ENCODE measurements at regions not wholly inside any gene's neighbourhood (a gene's known extent, or its start where the extent isn't known, plus 50 kb on each side); places are given as distances from the start of the nearest gene placed in this dataset.

GRCh38 chr20:60725311-60725906 is 526.7 kb upstream of the CDH4 start:
- no peak for FAIRE-seq

DNA sequence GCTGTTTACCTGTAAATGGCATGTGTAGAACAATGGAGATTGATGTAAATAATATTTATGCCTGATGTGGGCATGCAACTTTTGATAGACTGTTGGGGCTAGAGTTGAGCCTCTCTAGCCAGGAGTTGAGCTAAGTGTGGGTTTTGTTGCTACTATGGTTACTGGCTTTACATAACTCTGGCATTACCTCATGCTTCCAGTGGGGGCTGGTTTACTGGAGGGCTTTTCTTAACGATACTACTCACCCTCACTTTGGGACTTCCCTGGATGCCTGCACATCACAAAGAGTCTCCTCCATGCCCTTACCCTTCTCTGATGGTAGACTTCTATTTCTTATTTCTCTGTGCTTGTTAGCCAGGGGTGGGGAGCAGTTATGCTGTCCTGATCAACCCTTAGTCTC is 524.6 kb upstream of the CDH4 start:
- FAIRE-seq = no peak

DNA sequence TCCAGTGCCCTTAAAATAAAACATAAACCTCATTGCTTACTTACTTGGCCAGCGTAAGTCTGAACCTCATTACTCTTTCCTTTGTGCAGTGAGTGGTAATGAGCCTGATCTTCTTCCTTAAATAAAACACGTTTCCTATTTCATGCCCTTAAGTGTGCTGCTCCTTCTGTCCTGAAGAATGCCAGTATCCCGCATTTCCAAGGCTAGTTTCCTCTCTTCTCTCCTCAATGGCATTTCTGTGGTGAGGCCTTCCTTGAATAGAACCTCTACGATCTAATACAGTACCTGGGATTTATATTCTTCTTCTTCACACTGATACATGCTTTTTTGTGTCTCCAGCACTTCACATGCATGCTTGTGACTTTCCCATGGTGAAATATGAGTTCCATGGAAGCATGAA is 523.4 kb upstream of the CDH4 start:
- FAIRE-seq = no peak

GRCh38 chr20:60729135-60729900 is 522.7 kb upstream of the CDH4 start:
- no peak for FAIRE-seq

GRCh38 chr20:60732322-60732721 is 519.7 kb upstream of the CDH4 start:
- no peak for FAIRE-seq

DNA sequence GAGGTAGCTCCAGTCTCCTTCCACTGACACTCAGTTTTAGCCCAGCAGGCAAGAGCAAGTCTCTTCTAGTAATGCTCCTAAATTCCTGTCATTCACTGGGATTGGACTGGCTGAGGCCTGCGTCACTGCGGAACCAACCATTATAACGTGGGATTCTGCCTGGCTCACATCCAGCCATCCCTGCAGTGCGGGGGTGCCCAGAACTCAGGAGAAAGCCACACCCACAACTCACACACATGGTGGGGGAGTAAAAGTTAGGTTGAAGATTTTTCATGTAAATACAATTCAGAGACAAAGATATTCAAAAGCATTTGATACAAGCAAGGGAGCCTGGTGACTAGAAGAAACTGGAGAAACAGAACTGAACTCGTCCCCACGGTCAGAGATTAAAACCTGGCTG is 504.0 kb upstream of the CDH4 start:
- no peak for FAIRE-seq

GRCh38 chr20:60749804-60750602 is 502.1 kb upstream of the CDH4 start:
- no peak for FAIRE-seq

- no peak for FAIRE-seq
Observed at GRCh38 chr20:60750909-60751308, 501.2 kb upstream of the CDH4 start.

DNA sequence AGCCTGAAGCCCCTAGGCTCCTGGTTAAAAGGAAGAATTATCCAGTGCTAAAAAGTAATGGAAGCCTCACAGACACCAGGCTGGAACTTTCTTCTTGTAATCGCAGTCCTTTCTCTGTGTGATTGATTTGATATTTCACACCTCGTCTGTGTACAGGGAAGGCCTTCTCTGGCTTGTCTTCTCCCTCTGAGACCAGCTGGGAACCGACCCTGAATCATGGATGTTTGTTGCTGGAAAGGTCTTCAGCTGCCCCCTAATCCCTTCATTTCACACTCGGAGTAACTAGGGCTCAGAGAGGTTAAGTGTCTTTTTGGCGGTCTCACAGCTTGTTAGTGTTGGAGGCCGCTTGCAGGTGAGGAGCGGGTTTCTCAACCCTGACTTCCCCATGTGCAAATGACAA is 500.2 kb upstream of the CDH4 start:
- no peak for FAIRE-seq

GRCh38 chr20:60752741-60753420 is 499.2 kb upstream of the CDH4 start:
- FAIRE-seq = no peak

DNA sequence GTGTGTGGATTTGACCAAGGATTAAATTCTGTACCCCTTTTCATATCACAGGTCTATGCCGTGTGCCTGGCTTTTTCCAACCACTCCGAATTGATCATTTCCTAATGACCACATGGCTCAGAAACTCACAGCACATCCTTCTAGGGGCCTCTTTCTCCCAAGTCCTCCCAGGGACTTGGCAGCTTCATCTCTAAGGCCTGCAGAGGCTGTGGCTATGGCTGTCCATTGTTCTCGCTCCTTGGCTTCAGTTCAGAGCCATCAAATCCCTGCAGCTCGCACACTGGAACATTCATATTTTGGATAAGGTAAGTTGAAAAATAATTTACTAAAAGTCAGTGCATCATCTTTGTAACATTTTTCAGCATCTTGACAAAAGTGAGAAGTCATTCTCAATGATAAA is 497.2 kb upstream of the CDH4 start:
- no peak for FAIRE-seq

DNA sequence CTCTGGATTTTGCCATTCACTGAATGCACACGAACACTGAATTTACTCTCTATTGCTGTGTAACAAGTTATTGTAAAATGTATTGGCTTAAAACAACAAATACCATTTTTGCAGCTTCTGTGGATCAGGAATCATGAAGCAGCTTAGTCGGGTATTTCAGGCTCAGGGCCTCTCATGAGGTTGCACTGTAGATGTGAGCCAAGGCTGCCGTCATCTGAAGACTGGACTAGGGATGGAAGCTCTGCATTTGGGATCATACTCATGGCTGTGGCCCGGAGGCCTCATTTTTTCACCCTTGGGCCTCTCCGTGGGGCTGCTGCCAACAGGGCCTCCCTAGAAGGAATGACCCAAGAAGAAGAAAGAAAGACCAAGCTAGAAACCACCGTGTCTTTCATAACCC is 492.4 kb upstream of the CDH4 start:
- FAIRE-seq = no peak

DNA sequence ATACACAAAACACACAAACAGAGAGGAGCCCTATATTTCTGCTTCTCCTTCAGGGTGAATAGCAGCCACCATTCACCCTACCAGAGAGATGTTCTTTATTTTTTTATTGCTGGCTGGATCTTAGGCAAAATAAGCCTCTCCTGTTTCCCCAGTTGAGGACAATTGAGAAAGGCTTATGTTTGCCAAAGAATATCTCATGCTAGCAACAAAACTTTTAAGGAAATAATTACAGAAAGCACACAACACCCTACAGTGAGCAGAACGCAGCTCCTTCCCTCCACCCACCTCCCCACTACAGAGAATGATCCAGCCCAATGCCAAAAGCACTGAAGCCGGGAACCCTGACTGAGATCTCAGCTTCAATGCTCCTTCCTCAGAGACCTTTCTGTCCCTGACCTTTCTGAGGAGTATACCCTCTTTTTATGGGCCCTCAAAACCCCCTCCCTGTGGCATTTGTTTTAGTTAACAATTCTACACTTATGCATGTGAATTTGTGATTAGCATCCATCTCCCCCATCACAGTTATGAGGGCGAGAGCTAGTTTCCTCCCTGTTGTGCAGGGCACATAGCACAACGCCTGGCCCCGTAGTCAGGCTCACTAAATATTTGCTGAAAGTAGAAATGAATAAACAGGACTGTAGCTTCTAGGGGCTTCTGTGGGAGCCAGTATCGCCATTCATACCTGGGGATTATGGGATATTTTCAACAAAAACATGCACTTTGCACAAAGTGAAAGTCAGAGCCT is 491.6 kb upstream of the CDH4 start:
- FAIRE-seq = no peak

- no peak for FAIRE-seq
Observed at GRCh38 chr20:60761056-60761455, 491.0 kb upstream of the CDH4 start.

- FAIRE-seq = no peak
Observed at GRCh38 chr20:60762386-60762785, 489.7 kb upstream of the CDH4 start.

DNA sequence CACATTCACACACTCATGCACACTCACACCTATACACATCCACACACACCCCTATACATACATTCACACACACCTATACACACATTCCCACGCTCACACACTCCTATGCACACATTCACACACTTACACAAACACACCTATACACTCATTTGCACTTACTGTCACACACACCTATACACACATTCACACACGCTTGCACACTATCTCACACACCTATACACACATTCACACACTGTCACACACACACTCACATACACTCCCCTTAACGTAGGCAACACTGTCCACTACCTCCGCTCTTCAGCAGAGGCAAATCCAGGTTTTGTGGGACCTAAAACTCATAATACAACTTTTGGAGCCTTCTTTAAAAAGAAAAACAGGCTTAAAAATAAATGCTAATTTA is 487.7 kb upstream of the CDH4 start:
- no peak for FAIRE-seq

- no peak for FAIRE-seq
Observed at GRCh38 chr20:60764771-60765170, 487.3 kb upstream of the CDH4 start.

DNA sequence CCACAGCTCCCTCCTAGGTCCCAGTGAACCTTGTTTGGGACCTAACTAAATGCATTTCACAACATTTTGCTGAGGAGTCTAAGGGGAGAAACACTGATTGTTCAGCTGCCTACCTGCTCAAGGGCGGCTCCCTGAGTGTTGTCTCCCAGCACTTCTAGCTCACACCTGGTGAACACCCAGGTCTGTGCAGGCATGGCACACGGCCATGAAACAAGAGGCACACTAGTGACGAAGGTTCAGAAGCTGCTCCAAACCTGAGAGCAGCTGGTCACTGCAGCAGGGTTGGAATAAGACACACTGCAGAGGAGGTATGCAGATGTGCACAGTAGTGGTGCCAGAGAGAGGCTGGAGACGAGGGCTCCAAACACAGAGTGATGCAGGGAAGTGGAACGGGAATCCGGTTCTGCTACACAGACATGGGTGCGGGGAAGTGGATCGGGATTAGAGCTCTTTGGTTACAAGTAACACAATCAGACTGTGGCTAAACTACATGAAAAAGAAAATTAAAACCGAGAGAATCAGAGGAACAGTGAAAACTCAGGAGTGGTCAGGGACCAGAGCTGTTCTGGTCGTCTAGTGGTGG is 486.1 kb upstream of the CDH4 start:
- FAIRE-seq = no peak

DNA sequence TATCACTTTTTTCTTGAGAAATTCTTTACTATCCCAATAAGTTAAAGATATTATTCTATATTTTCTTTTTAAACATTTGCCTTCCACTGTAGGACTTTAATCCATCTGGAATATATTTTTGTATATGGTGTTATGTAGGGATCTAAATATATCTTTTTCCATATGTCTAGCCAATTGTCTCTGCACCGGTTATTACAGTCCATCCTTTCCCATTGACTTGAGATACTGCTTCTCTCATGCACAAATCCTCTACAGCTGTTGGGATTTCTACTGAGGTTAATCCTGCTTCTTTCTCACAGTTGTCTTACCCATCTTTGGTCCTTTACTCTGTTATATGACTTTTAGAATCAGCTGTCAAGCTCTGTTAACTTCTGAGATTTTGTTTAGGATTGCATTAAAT is 483.8 kb upstream of the CDH4 start:
- FAIRE-seq = no peak

GRCh38 chr20:60780388-60781025 is 471.6 kb upstream of the CDH4 start:
- FAIRE-seq = no peak

GRCh38 chr20:60782959-60783625 is 469.0 kb upstream of the CDH4 start:
- no peak for FAIRE-seq

All from G401.6 (cell line).